ENCODE measurements at regions not wholly inside any gene's neighbourhood (a gene's known extent, or its start where the extent isn't known, plus 50 kb on each side); places are given as distances from the start of the nearest gene placed in this dataset.
A peak's percentile ranks its signal among the peaks of the same experiment; 100 is the strongest.

DNA sequence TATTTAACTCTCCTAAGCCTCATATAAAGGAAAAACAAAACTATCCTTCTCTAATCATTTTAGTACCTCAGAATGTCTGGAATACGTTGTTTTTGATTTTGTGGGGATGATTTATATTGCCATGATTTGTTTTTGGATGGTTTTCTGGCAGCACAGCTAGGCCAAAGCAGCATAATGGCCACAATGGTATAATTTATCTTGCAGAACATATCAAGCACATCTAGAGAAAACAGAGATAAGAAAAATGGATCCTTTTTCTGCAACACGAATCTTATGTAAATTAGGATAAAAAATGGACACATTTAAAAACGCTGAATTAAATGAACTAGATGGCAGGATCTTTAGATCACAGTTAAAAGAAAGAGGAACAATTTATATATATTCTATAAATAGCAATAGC is 269.9 kb upstream of the FAT4 start:
- no peak for TF ChIP-seq ZFP30 (CRISPR knock-in tag; IDR thresholded peaks at IDR 0.05)
- 0 out of 2 replicates have a peak, but pooled peaks have one; percentile 36 for TF ChIP-seq SNAI2 (CRISPR knock-in tag; IDR thresholded peaks at IDR 0.05)
